Activated CD4-positive, alpha-beta memory T cell treated with anti-CD3 and anti-CD28 coated beads, Interleukin-2, amount 10 ng/mL, durations not matched to agents 7 days and 5 days (primary cell): ENCODE measurements at regions not wholly inside any gene's neighbourhood (a gene's known extent, or its start where the extent isn't known, plus 50 kb on each side); places are given as distances from the start of the nearest gene placed in this dataset.

Source experiments
- CTCF ChIA-PET: fragments of 350-600 bp; sonication (Branson Sonifier 250); formaldehyde crosslinking; loops from one replicate; lab custom pipeline; 2021; ENCODE audit warnings: antibody characterized with exemption, inconsistent platforms; lab: Charles Lee
- POLR2A ChIA-PET: fragments of 350-600 bp; sonication (Branson Sonifier 250); formaldehyde crosslinking; loops from one replicate; lab custom pipeline; 2021; ENCODE audit warnings: antibody characterized with exemption; lab: Charles Lee
- DNase-seq: peaks from one replicate; pipeline ENCODE4 v3.0.0-alpha.2; 2020
- H3K27ac Mint-ChIP-seq: one replicate; pipeline ENCODE4 v1.8.0; 2021; ENCODE audit warnings: mild to moderate bottlenecking, mixed read lengths
- H3K27me3 Mint-ChIP-seq: one replicate; pipeline ENCODE4 v1.8.0; 2021; ENCODE audit warnings: mixed read lengths
- H3K36me3 Mint-ChIP-seq: one replicate; pipeline ENCODE4 v1.8.0; 2021; ENCODE audit warnings: low read depth, mixed read lengths
- H3K4me1 Mint-ChIP-seq: one replicate; pipeline ENCODE4 v1.8.0; 2021; ENCODE audit warnings: mixed read lengths
- H3K4me3 Mint-ChIP-seq: one replicate; pipeline ENCODE4 v1.8.0; 2021; ENCODE audit warnings: mild to moderate bottlenecking, mixed read lengths
- H3K9me3 Mint-ChIP-seq: one replicate; pipeline ENCODE4 v1.8.0; 2021; ENCODE audit warnings: mixed read lengths

DNA sequence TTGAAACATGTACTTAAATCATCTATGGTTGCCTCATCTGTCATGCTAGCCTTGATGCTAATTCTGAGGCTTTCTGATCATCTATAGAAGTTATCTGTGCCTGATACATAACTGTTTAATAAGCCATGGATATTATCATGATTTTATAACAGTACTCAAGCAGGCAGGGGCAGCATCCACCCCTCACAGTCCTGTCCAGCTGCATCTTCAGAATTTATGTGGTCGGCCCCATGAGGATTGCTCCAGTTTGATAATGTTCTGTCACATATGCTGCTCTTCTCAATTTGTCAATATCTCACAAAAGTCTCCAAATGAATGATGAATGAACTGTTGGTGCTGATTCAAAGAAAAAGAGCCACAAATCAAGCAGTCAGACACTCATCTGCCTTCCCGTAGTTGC is 335.1 kb upstream of the POM121L12 start:
- no peak overlapping the region for H3K27ac Mint-ChIP-seq
- no peaks in the 10 kb centered on the region for H3K36me3 Mint-ChIP-seq
- peaks cover 14% of the 10 kb centered on the region for H3K9me3 Mint-ChIP-seq
- DNase-seq = no peak
- POLR2A ChIA-PET = no interaction called here
- no peaks in the 10 kb centered on the region for H3K27me3 Mint-ChIP-seq
- no peaks in the 10 kb centered on the region for H3K4me1 Mint-ChIP-seq
- H3K4me3 Mint-ChIP-seq = no peak overlapping the region
- CTCF ChIA-PET = no interaction called here

- CTCF ChIA-PET = no interaction called here
These were observed 339.3 kb upstream of the POM121L12 start for GRCh38 chr7:52695973-52696595.

DNA sequence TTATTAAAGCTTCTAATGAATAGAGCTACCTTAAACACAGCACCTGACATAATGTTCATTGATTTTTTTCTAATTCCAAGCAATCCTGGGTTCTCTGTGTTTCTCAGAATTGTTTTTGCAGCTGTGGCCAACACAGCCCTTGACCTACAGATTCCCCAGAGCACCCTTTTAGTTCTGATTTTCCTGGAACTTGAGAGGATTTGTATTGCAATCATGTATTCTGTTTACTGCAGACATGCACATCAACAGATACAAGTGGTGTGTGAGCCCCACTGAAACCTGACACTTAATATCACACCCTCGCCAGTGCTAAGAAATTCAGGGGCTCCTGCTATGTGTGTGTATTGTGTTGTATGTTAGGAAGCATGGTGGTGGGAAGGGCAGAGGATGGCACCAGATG is 344.2 kb upstream of the POM121L12 start:
- Mint-ChIP-seq H3K4me3 (no peak overlapping the region), H3K27me3 (no peaks in the 10 kb centered on the region), H3K9me3 (peaks cover 14% of the 10 kb centered on the region), H3K36me3 (no peaks in the 10 kb centered on the region), H3K27ac (no peak overlapping the region), H3K4me1 (no peaks in the 10 kb centered on the region)
- no peak for DNase-seq
- POLR2A ChIA-PET = no interaction called here
- CTCF ChIA-PET = no interaction called here

More at GRCh38 chr7:52695973-52696595, 339.3 kb upstream of the POM121L12 start:
- H3K27me3 Mint-ChIP-seq = no peaks in the 10 kb centered on the region
- H3K9me3 Mint-ChIP-seq = peaks cover 11% of the 10 kb centered on the region
- no peaks in the 10 kb centered on the region for H3K4me1 Mint-ChIP-seq
- DNase-seq = no peak
- no peaks in the 10 kb centered on the region for H3K36me3 Mint-ChIP-seq
- no peak overlapping the region for H3K27ac Mint-ChIP-seq
- POLR2A ChIA-PET = no interaction called here
- no peak overlapping the region for H3K4me3 Mint-ChIP-seq

GRCh38 chr7:52689912-52690311 is 345.5 kb upstream of the POM121L12 start:
- ChIA-PET POLR2A (no interaction called here), CTCF (no interaction called here)
- no peak overlapping the region for H3K27ac Mint-ChIP-seq
- no peak overlapping the region for H3K4me3 Mint-ChIP-seq
- H3K36me3 Mint-ChIP-seq = no peaks in the 10 kb centered on the region
- no peaks in the 10 kb centered on the region for H3K4me1 Mint-ChIP-seq
- DNase-seq = no peak
- peaks cover 14% of the 10 kb centered on the region for H3K9me3 Mint-ChIP-seq
- H3K27me3 Mint-ChIP-seq = no peaks in the 10 kb centered on the region

DNA sequence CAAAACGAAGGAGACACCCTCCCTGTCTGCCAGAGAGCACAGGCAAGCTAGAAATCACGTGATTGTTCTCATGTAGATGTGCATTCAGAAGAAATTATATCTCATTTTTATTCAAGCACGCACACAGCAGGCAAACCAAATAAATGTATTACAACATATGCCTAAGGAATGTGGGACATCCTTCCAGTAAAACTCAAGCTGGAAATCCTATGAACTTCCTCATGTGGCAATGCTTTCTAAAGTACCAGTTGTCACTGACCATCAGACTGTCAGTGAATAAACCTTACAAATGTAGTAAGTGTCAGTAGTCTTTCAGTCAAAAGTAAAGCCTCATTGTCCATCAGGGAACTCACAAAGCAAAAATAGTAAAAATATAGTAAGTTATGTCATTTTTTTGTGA is 350.1 kb upstream of the POM121L12 start:
- no peak overlapping the region for H3K27ac Mint-ChIP-seq
- no peak overlapping the region for H3K4me3 Mint-ChIP-seq
- CTCF ChIA-PET = no interaction called here
- no peaks in the 10 kb centered on the region for H3K27me3 Mint-ChIP-seq
- H3K9me3 Mint-ChIP-seq = peaks cover 14% of the 10 kb centered on the region
- no peaks in the 10 kb centered on the region for H3K36me3 Mint-ChIP-seq
- no peak for DNase-seq
- POLR2A ChIA-PET = no interaction called here
- no peaks in the 10 kb centered on the region for H3K4me1 Mint-ChIP-seq

- Mint-ChIP-seq H3K27me3 (no peaks in the 10 kb centered on the region), H3K4me1 (no peaks in the 10 kb centered on the region), H3K27ac (no peak overlapping the region), H3K4me3 (no peak overlapping the region), H3K36me3 (no peaks in the 10 kb centered on the region), H3K9me3 (peaks cover 11% of the 10 kb centered on the region)
- ChIA-PET POLR2A (no interaction called here), CTCF (no interaction called here)
- no peak for DNase-seq
These were observed 351.0 kb upstream of the POM121L12 start for GRCh38 chr7:52684388-52684787.

DNA sequence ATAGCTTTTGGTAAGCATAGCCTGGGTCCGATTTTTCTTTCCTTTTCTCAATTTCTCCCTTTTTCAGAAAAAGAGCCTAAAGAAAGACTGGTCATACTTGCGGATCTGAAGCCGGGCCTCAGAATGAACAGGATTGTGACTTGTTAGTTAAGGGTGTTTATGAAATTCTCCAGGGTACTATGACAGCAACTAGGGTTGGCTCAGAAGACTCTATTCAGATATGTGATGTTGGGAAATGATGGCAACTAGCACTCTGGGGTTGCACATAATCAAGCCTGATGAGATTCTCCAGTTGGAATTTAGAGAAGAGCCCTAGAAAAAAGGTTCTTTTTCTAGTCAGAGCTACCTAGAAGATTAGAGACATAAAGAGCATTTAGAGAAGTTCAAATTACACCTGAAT is 352.4 kb upstream of the POM121L12 start:
- Mint-ChIP-seq H3K4me3 (no peak overlapping the region), H3K36me3 (no peaks in the 10 kb centered on the region), H3K27me3 (no peaks in the 10 kb centered on the region), H3K27ac (no peak overlapping the region), H3K4me1 (no peaks in the 10 kb centered on the region), H3K9me3 (peaks cover 10% of the 10 kb centered on the region)
- CTCF ChIA-PET = no interaction called here
- DNase-seq = no peak
- POLR2A ChIA-PET = no interaction called here

GRCh38 chr7:52670608-52671225 is 364.7 kb upstream of the POM121L12 start:
- no peaks in the 10 kb centered on the region for H3K4me1 Mint-ChIP-seq
- H3K9me3 Mint-ChIP-seq = peaks cover 10% of the 10 kb centered on the region
- DNase-seq = no peak
- ChIA-PET POLR2A (no interaction called here), CTCF (no interaction called here)
- H3K27me3 Mint-ChIP-seq = no peaks in the 10 kb centered on the region
- no peak overlapping the region for H3K4me3 Mint-ChIP-seq
- H3K27ac Mint-ChIP-seq = no peak overlapping the region
- no peaks in the 10 kb centered on the region for H3K36me3 Mint-ChIP-seq

DNA sequence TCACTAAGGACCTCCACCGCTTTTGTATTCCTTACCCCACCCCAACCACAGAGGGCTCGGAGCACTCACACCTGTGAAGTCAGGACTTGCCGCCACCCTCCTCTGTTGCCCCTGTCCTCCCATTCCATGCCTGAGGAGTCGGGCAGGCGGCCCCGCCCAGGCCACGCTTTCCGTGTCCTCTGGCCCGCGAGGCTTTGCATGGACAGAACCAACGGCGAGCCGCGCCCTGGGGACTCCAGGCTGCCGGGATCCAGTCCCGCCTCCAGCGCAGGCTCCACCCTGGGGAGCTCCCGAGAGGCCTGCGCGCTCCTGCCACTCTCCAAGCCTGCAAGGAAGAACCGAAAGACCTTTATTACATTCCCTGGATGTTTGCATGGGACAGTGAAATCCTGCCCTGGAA is 366.4 kb upstream of the POM121L12 start:
- H3K36me3 Mint-ChIP-seq = no peaks in the 10 kb centered on the region
- H3K27ac Mint-ChIP-seq = no peak overlapping the region
- DNase-seq = no peak
- H3K27me3 Mint-ChIP-seq = no peaks in the 10 kb centered on the region
- CTCF ChIA-PET = interaction anchor here (0.6 kb wide), 1 partner anchor 118 kb away, joined by 3 read pairs; no protein-coding TSS in a partner anchor
- H3K9me3 Mint-ChIP-seq = peaks cover 10% of the 10 kb centered on the region
- no peaks in the 10 kb centered on the region for H3K4me1 Mint-ChIP-seq
- POLR2A ChIA-PET = no interaction called here
- no peak overlapping the region for H3K4me3 Mint-ChIP-seq

DNA sequence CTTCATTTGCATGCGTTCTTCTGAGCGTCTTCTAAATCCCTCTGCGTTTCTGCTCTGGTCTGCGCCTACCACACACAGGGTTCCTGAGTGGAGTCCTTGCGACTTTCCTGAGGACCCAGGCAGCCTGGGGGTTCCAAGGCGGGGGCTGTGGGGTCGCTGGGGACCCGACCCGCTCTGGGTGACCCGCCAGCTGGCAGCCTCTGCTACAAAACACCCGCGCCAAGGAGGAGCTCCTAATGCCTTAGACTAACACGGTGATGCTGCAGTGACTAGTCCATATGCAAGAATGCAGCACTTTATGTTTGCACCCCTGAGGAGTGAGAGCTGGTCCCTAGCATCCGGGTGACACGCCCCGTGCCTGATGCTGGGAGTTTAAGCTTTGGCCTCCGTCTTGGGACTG is 367.0 kb upstream of the POM121L12 start:
- Mint-ChIP-seq H3K4me3 (no peak overlapping the region), H3K4me1 (no peaks in the 10 kb centered on the region), H3K27ac (no peak overlapping the region), H3K9me3 (peaks cover 10% of the 10 kb centered on the region), H3K27me3 (no peaks in the 10 kb centered on the region), H3K36me3 (no peaks in the 10 kb centered on the region)
- no peak for DNase-seq
- ChIA-PET CTCF (no interaction called here), POLR2A (no interaction called here)

GRCh38 chr7:52659178-52659577 is 376.3 kb upstream of the POM121L12 start:
- POLR2A ChIA-PET = no interaction called here
- Mint-ChIP-seq H3K9me3 (peaks cover 5% of the 10 kb centered on the region), H3K4me1 (no peaks in the 10 kb centered on the region), H3K27me3 (no peaks in the 10 kb centered on the region), H3K4me3 (no peak overlapping the region), H3K36me3 (no peaks in the 10 kb centered on the region), H3K27ac (no peak overlapping the region)
- CTCF ChIA-PET = no interaction called here
- DNase-seq = no peak

DNA sequence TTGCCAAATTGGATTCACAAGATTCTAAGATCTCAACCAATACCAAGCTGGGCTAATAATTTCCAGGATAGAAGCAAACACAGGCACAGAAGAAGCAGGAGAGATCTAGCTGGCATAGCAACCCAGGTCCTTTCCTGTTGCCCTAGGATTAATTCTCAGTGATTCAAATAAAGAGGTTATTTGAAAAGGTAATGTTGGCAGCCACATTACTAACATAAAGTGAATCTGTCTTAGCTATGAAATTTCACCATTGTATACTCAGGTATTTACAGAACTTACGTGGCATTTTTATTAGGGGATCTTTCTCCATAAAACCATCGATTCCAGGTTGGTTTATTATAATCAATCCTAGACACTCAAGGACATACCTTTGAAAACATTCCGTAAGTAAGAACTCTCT is 379.3 kb upstream of the POM121L12 start:
- no peaks in the 10 kb centered on the region for H3K27me3 Mint-ChIP-seq

DNA sequence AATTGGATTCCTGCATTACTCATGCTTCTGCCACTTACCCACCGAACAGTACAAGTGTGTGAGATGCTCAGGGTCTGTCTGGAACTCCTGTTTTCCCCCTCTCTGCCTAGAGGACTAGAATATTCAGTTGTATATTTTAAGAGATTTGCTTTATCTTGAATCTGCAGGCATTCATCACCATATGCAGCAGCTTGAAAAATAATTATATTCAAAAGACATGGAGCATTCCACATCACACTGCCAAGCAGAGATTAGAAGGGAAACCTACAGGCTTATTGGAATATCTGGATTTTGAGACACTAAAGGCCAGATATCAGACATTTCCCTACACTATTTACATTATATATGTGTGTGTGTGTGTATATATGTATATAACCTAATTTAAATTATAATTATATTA is 382.8 kb upstream of the POM121L12 start:
- no peaks in the 10 kb centered on the region for H3K27me3 Mint-ChIP-seq
- no peaks in the 10 kb centered on the region for H3K36me3 Mint-ChIP-seq
- no peaks in the 10 kb centered on the region for H3K4me1 Mint-ChIP-seq
- CTCF ChIA-PET = no interaction called here
- H3K4me3 Mint-ChIP-seq = no peak overlapping the region
- POLR2A ChIA-PET = no interaction called here
- no peak overlapping the region for H3K27ac Mint-ChIP-seq
- peaks cover 7% of the 10 kb centered on the region for H3K9me3 Mint-ChIP-seq
- no peak for DNase-seq

More for the DNA sequence above, 379.3 kb upstream of the POM121L12 start:
- Mint-ChIP-seq H3K4me3 (no peak overlapping the region), H3K9me3 (peaks cover 8% of the 10 kb centered on the region), H3K4me1 (no peaks in the 10 kb centered on the region), H3K27ac (no peak overlapping the region), H3K36me3 (no peaks in the 10 kb centered on the region)
- DNase-seq = no peak
- ChIA-PET POLR2A (no interaction called here), CTCF (no interaction called here)

GRCh38 chr7:52648872-52649271 is 386.6 kb upstream of the POM121L12 start:
- DNase-seq = no peak
- ChIA-PET POLR2A (no interaction called here), CTCF (no interaction called here)
- Mint-ChIP-seq H3K4me3 (no peak overlapping the region), H3K9me3 (peaks cover 10% of the 10 kb centered on the region), H3K27ac (no peak overlapping the region), H3K36me3 (no peaks in the 10 kb centered on the region), H3K27me3 (no peaks in the 10 kb centered on the region), H3K4me1 (no peaks in the 10 kb centered on the region)
